ENCODE measurements at regions not wholly inside any gene's neighbourhood (a gene's known extent, or its start where the extent isn't known, plus 50 kb on each side); places are given as distances from the start of the nearest gene placed in this dataset.

GRCh38 chr5:117892360-117892759 is 1096.0 kb downstream of the DTWD2 start:
- DNase-seq (ENCODE audit: low spot score), result no peak

GRCh38 chr5:117889596-117889995 is 1098.8 kb downstream of the DTWD2 start:
- no peak for DNase-seq (ENCODE audit: low spot score)

GRCh38 chr5:117888688-117889087 is 1099.7 kb downstream of the DTWD2 start:
- DNase-seq (ENCODE audit: low spot score), result no peak

- DNase-seq (ENCODE audit: low spot score), result no peak
Observed at GRCh38 chr5:117881426-117882230, 1106.7 kb downstream of the DTWD2 start.

- no peak for DNase-seq (ENCODE audit: low spot score)
Observed at GRCh38 chr5:117880932-117881331, 1107.4 kb downstream of the DTWD2 start.

- DNase-seq (ENCODE audit: low spot score), result no peak
Observed at GRCh38 chr5:117877731-117878130, 1110.6 kb downstream of the DTWD2 start.

- DNase-seq (ENCODE audit: low spot score), result no peak
Observed at GRCh38 chr5:117872798-117873368, 1115.5 kb downstream of the DTWD2 start.

- no peak for DNase-seq (ENCODE audit: low spot score)
Observed at GRCh38 chr5:117869596-117869995, 1118.8 kb downstream of the DTWD2 start.

- DNase-seq (ENCODE audit: low spot score), result no peak
Observed at GRCh38 chr5:117863586-117864296, 1124.6 kb downstream of the DTWD2 start.

GRCh38 chr5:117860550-117860949 is 1127.8 kb downstream of the DTWD2 start:
- DNase-seq (ENCODE audit: low spot score), result no peak

GRCh38 chr5:117859176-117859575 is 1129.2 kb downstream of the DTWD2 start:
- DNase-seq (ENCODE audit: low spot score), result no peak

GRCh38 chr5:117856713-117857112 is 1131.6 kb downstream of the DTWD2 start:
- no peak for DNase-seq (ENCODE audit: low spot score)

- no peak for DNase-seq (ENCODE audit: low spot score)
Observed at GRCh38 chr5:117837786-117838185, 1150.6 kb downstream of the DTWD2 start.

GRCh38 chr5:117833691-117834090 is 1154.7 kb downstream of the DTWD2 start:
- no peak for DNase-seq (ENCODE audit: low spot score)

- no peak for DNase-seq (ENCODE audit: low spot score)
Observed at GRCh38 chr5:117829646-117830045, 1158.7 kb downstream of the DTWD2 start.

GRCh38 chr5:117813850-117814249 is 1174.5 kb downstream of the DTWD2 start:
- no peak for DNase-seq (ENCODE audit: low spot score)

GRCh38 chr5:117812861-117813260 is 1175.5 kb downstream of the DTWD2 start:
- no peak for DNase-seq (ENCODE audit: low spot score)

GRCh38 chr5:117809251-117809650 is 1179.1 kb downstream of the DTWD2 start:
- no peak for DNase-seq (ENCODE audit: low spot score)

- DNase-seq (ENCODE audit: low spot score), result no peak
Observed at GRCh38 chr5:117805058-117805457, 1183.3 kb downstream of the DTWD2 start.

- no peak for DNase-seq (ENCODE audit: low spot score)
Observed at GRCh38 chr5:117803533-117803932, 1184.8 kb downstream of the DTWD2 start.

- no peak for DNase-seq (ENCODE audit: low spot score)
Observed at GRCh38 chr5:117801583-117801982, 1186.8 kb downstream of the DTWD2 start.

- DNase-seq (ENCODE audit: low spot score), result no peak
Observed at GRCh38 chr5:117800261-117800660, 1188.1 kb downstream of the DTWD2 start.

- no peak for DNase-seq (ENCODE audit: low spot score)
Observed at GRCh38 chr5:117794847-117795246, 1193.5 kb downstream of the DTWD2 start.
